ENCODE measurements at regions not wholly inside any gene's neighbourhood (a gene's known extent, or its start where the extent isn't known, plus 50 kb on each side); places are given as distances from the start of the nearest gene placed in this dataset.
"Not testable (repeated sequence)": the region's sequence is repeated elsewhere in the genome, so short reads cannot be mapped to it uniquely, and the experiment has no call there.

- H3K4me3 ChIP-seq (ENCODE audit: low read depth, low read length), result no peak overlapping the region
These were observed 259.1 kb upstream of the MKLN1 start for GRCh38 chr7:131068604-131069021.

DNA sequence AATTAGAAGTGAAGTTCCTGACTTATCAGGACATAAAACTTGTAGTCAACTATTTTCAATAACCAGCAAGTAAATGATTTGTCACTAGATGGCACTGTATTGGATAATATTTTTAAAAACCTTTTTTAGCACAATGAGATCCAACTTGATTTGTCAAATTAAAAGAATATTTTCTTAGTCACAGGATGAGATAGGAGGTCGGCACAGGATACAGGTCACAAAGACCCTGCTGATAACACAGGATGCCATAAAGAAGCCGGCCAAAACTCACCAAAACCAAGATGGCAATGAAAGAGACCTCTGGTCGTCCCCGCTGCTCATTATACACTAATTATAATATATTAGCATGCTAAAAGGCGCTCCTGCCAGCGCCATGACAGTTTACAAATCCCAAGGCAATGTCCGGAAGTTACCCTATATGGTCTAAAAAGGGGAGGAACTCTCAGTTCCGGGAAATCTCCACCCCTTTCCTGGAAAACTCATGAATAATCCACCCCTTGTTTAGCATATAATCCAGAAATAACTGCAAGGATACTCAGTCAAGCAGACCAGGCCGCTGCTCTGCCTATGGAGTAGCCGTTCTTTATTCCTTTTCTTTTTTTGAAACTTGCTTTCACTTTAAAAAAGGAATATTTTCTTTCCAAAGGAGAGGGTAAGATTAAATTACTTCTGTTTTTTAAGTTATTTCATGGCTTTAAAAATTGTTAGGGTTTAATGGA, 255.7 kb upstream of the MKLN1 start:
- no peak overlapping the region for H3K4me3 ChIP-seq (ENCODE audit: low read depth, low read length)

DNA sequence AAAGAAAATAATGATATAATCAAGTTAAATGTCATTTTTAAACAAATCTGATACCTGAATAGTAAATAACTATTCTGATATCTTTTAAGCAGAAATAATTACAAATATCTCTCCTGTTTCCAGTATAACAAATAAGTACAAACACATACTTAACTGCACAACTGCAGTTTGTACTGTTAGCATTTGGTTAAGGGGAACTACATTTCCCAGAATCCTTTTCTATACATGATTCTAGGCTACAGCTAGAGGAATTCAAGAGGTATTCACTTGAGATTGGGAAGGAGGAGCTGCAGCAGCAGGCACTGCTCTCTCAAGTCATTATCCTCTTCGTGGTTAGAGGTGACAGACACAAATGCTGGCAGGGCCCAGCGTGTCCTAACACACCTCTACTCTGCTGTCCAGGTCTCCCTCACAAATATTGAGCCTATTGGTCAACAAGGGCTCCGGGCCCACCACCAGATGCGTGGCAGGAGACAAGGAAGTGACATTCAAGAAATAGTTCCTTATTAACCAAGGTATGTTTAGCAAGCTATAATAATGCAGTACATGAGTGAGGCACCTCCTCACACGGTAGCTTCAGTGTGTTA, 255.1 kb upstream of the MKLN1 start:
- H3K4me3 ChIP-seq (ENCODE audit: low read depth, low read length), result no peak overlapping the region

- H3K4me3 ChIP-seq (ENCODE audit: low read depth, low read length), result no peak overlapping the region
These were observed 253.6 kb upstream of the MKLN1 start for GRCh38 chr7:131074043-131074442.

DNA sequence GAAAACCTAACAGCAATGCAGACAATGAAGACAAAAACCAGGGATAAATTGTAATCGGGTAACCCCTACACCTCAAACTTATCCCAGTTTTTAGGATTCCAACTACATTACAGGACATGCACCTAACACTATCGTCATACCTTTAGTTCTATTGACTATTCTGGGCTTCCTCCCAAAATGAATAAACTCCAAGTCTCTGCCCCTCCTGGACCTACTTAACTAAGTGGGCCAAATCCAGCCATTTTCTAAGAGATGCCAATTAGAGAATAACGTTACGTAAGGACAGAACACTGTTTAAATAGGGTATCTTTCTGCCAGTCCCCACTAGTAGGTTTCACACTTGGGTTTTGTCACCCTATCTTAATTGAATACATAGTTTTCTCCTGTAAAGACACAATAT, 253.1 kb upstream of the MKLN1 start:
- H3K4me3 ChIP-seq (ENCODE audit: low read depth, low read length), result no peak overlapping the region

DNA sequence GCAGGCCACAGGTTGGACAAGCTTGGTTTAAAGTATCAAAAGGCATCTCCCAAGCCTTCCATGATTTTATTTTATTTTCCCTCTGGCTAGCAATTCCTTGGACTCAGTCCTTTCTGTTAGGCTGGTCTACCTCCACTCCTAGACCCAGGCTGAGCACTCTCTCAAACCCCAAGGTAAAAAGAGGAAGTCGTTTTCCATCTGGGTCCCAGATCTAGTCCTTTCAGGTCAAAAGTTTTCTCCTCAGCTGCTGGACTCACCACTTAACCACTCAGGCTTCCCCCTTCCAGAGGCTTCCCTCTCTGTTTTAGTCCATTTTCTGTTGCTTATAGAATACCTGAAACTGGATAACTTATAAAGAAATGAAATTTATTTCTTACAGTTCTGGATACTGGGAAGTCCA, 252.3 kb upstream of the MKLN1 start:
- no peak overlapping the region for H3K4me3 ChIP-seq (ENCODE audit: low read depth, low read length)

DNA sequence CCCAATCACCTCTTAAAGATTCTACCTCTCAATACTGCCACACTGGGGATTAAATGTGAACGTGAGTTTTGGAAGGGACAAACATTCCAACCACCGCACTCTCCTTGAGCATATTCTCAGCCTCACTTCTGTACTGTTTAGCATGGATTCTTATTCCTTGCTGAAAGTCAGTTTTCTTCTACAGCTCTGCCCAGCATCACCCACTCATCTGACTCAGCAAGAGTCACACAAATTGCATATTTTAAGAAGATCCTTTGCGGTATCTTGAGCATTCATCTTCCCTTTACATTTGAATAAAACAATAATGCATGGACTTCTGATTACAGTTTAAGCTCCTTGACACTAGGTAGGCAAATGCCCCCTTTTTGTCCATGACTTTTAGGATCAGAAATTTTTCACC, 251.6 kb upstream of the MKLN1 start:
- H3K4me3 ChIP-seq (ENCODE audit: low read depth, low read length), result no peak overlapping the region

DNA sequence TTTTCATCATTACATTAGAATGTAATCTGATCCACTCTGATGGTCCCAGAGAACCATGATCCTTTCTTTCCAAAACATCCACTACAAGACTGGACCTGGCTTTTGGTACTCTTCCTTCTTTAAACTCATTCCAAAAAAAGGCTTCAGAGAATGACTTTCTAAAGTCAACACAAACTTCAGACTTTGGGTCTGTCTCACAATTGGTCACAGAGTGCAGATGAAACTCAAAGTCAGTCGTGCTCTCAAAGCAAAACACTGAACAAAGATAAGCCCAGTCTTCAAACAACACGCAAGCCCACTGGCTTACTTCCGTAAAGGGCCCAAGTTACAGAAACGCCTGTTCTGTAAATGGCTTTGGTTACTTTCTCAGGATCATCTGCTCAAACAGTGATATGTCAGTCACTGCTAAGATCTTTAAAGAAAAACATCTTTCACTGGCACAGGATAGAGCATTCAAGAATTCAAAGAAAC, 250.9 kb upstream of the MKLN1 start:
- H3K4me3 ChIP-seq (ENCODE audit: low read depth, low read length), result no peak overlapping the region

GRCh38 chr7:131077735-131078134, 249.9 kb upstream of the MKLN1 start:
- H3K4me3 ChIP-seq (ENCODE audit: low read depth, low read length), result no peak overlapping the region

GRCh38 chr7:131080754-131081153, 246.9 kb upstream of the MKLN1 start:
- no peak overlapping the region for H3K4me3 ChIP-seq (ENCODE audit: low read depth, low read length)

DNA sequence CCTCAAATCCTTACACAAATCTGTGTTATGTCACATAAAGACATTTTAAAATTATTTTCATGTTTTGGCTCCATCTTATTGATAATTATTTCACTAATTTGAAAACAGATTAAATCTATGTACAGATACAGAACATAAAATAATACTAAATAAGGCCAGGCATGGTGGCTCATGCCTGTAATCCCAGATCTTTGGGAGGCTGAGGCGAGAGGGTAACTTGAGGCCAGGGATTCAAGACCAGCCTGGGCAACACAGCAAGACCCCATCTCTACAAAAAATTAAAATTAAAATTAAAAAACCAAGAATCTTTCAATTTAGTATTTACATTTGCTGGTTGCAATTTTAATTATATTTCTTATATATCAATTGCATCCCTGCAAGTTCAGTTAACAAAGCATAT, 246.4 kb upstream of the MKLN1 start:
- no peak overlapping the region for H3K4me3 ChIP-seq (ENCODE audit: low read depth, low read length)

DNA sequence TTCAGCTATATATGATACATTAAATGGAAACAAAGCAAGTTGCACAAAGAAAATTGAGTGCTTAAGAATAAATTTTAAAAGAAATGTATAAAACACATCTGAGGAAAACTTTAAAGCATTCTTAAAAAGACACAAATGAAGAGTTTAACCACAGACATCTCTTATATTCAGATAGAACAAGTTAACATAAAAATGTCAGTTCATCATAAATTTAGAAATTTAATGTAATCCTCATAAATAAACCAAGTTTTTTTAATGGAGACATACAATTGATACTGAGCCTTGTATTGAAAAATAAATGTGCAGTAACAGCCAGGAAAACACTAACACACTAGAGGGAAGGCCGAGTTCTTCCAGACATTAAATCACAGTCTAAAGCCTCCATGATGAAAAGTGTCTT, 243.9 kb upstream of the MKLN1 start:
- no peak overlapping the region for H3K4me3 ChIP-seq (ENCODE audit: low read depth, low read length)

- not testable (repeated sequence) for H3K4me3 ChIP-seq (ENCODE audit: low read depth, low read length)
These were observed 243.3 kb upstream of the MKLN1 start for GRCh38 chr7:131084336-131084735.

DNA sequence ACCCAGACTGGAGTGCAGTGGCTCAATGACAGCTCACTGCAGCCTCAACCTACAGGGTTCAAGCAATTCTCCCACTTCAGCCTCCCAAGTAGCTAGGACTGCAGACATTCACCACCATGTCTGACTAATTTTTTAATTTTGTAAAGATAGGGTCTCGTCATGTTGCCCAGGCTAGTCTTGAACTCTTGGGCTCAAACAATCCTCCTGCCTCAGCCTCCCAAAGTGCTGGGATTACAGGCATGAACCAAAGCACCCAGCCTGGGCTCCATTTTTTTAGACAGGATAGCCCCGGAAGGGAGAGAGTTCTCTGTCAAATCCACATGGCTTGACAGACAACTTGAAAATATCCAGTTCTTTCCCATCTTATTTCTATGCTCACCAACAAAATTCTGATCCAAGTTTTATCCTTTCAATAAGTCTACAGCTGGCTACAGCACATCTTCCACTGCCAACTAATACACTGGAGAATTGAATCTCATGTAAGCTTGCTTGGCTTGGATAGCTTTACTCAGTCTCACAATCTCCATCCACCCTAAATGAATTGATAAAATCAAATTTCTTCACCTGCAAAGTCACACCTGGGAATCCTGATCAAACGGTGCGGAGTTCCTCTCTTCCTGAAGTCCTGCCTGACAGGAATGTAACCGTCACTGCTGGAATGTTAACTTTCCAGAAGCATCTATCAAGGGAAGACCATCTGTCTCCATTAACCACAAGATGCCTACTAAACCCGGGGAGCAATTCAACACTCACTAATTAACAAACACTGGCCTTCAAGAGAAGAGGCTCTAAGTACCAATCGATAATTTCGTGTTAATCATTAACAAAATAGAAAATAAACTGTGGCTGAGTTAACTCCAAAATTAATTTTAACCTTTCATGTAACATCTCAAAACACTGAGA, 239.7 kb upstream of the MKLN1 start:
- no peak overlapping the region for H3K4me3 ChIP-seq (ENCODE audit: low read depth, low read length)

- H3K4me3 ChIP-seq (ENCODE audit: low read depth, low read length), result no peak overlapping the region
These were observed 237.5 kb upstream of the MKLN1 start for GRCh38 chr7:131090188-131090587.

- H3K4me3 ChIP-seq (ENCODE audit: low read depth, low read length), result no peak overlapping the region
These were observed 236.6 kb upstream of the MKLN1 start for GRCh38 chr7:131090886-131091692.

GRCh38 chr7:131094685-131095084, 233.0 kb upstream of the MKLN1 start:
- H3K4me3 ChIP-seq (ENCODE audit: low read depth, low read length), result no peak overlapping the region

DNA sequence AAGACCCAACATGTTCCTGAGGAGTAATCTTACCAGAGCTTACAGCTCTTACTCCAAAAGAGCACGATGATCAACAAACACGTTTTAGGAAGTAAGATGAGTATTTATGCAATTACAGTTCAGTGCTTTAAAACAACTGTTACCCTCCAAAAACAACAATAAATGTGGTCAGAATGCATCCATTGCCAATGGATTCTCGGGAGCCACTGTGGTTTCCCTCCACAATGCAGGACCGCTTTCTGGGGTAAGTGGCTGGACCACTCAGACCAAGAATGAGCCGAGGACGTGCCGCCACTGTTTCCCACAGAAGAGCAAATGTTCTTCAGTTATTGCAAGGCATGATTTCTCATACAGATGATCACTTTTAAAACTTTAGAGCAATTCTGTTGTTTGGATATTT, 232.3 kb upstream of the MKLN1 start:
- no peak overlapping the region for H3K4me3 ChIP-seq (ENCODE audit: low read depth, low read length)

GRCh38 chr7:131096267-131096927, 231.3 kb upstream of the MKLN1 start:
- no peak overlapping the region for H3K4me3 ChIP-seq (ENCODE audit: low read depth, low read length)

DNA sequence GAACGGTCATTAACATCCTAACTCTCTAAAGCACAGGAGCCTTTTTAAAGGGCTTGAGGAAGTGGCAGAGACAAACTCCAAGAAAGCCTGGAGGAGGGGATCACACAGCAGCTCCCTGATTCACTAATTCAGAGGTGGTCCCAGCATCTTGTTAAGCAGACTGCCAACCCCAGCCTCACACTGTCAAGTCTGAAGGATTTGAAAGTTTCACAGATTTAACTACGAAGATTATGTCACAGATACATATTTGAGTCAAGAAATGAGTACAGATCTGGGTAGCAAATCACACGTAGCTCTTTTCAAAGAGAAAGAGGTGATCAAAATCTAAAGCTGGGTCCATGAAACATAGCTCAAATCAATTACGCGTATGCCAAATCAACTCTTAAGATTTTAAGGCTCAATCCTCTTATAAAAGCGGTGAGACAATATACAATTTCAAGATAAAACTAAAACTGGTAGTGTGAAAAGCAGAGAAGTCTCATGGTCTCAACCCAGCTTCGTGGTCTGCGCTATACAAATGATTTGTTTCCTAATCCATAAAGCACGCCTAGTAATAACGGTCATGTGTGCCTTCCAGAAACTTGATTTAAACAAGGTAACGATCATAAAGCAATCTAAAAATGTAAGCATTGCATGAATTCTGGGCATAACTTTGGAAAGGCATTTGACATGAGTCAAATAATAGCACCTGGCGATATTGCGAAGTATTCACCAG, 229.9 kb upstream of the MKLN1 start:
- no peak overlapping the region for H3K4me3 ChIP-seq (ENCODE audit: low read depth, low read length)

Measured in iPS-11a (cell line).